ENCODE measurements at regions not wholly inside any gene's neighbourhood (a gene's known extent, or its start where the extent isn't known, plus 50 kb on each side); places are given as distances from the start of the nearest gene placed in this dataset.
"Not testable (repeated sequence)": the region's sequence is repeated elsewhere in the genome, so short reads cannot be mapped to it uniquely, and the experiment has no call there.

- FAIRE-seq (no peak), DNase-seq (ENCODE audit: insufficient read length, low spot score) (no peak)
These were observed 120.7 kb upstream of the SOD1 start for GRCh38 chr21:31538816-31539215.

DNA sequence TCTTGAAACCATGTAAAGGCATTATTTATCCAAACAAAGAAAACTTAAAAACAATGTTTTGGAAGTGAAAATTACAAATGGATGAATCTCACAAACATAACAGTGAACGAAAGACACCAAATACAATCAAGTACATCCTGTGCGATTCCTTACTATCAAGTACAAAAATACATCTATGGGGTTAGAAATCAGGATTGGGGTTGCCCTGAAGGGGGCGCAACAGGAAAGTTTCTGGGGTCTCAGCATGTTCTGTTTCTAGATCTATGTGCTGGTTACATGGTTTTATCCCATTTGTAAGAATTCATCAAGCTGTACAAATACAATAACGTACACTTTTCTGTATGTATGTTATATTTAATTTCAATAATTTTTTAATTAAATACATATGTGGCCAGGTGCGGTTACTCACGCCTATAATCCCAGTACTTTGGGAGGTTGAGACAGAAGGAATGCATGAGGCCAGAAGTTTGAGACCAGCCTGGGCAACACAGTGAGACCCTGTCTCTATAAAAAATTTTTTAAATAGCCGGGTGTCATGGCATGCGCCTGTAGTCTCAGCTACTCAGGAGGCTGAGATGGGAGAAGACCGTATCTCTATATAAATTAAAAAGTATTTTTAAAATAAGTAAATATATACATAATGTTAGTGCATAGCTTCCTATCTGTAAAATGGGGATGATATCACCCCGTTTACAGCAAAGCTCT, 121.5 kb upstream of the SOD1 start:
- no peak for DNase-seq (ENCODE audit: insufficient read length, low spot score)

DNA sequence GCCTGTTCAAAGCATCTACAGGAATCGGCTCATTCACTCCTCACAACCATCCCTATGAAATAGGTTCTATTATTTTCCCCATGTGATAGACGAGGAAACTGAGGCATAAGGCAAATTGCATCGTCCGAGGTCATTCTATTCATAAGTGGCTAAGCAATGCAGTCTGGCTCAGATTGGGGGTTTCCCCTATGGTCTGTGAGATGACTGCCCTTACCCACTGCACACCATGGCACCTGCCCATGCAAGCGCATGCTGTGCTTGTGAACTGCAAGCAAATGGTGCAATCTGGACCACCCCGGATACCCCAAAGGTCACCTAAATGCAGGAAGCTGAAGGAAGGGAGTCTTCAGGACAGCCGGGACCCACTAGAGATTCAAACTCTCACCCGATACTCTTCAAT, 123.4 kb upstream of the SOD1 start:
- DNase-seq (ENCODE audit: insufficient read length, low spot score) (no peak), FAIRE-seq (peak; percentile 82)

More for the DNA sequence above, 121.5 kb upstream of the SOD1 start:
- no peak for FAIRE-seq

DNA sequence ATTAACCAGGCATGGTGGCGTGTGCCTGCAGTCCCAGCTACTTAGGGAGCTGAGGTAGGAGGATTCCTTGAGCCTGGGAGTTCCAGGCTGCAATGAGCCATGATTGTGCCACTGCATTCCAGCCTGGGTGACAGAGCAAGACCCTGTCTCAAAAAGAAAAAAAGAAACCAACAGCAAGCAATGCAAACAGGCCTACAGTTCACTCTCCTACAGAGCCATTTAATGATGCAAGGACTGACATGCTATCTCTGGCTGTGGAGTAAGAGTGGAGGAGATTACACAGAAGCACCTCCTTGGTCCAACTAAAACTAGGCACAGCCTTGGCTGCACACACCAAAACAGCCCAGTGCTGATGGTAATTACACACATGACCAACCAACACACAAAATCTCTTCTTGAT, 127.5 kb upstream of the SOD1 start:
- no peak for DNase-seq (ENCODE audit: insufficient read length, low spot score)
- no peak for FAIRE-seq

GRCh38 chr21:31530897-31531705, 128.4 kb upstream of the SOD1 start:
- no peak for DNase-seq (ENCODE audit: insufficient read length, low spot score)
- no peak for FAIRE-seq

DNA sequence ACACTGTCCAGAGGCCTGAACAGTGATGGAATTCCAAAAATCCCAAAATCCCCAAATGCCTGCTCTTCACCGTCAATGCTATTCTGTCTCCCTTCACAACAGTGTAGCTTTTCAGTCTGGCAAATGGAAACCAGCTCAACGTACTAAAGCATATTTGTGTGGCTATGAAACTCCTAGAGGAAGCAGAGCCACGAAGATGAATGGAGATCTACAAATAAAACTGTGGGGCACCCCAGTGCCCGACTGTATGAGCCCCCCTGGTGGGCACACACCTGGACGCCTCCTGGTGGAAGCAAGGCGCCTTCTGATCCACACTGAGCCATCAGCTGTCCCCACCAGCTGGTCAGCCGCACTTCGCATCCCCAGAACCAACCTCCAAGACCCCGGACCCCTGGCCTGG, 129.1 kb upstream of the SOD1 start:
- no peak for FAIRE-seq
- no peak for DNase-seq (ENCODE audit: insufficient read length, low spot score)

DNA sequence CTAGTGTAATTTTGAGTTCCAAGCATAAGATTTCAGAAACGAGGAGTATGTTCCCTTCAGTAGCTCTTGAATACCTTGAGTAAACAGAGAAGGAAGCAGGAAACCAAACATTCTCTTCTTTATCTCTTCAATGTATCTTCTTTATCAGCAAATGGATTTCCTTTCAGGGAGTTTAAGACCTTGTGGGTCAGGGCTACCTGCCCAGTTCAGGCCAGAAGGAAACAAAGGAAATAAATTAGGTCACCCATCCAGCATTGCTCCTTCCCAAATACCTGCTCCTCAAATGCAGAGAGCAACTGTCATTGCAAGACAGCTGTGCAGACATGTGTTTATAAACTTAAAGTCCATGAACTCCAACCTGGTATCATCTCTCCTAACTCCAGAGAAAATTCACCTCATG, 130.1 kb upstream of the SOD1 start:
- DNase-seq (ENCODE audit: insufficient read length, low spot score) (no peak), FAIRE-seq (no peak)

- DNase-seq (ENCODE audit: insufficient read length, low spot score) (peak; percentile 45), FAIRE-seq (peak; percentile 23)
These were observed 133.5 kb upstream of the SOD1 start for GRCh38 chr21:31526040-31526439.

- DNase-seq (ENCODE audit: insufficient read length, low spot score) (no peak), FAIRE-seq (no peak)
These were observed 135.4 kb upstream of the SOD1 start for GRCh38 chr21:31524140-31524539.

- DNase-seq (ENCODE audit: insufficient read length, low spot score) = no peak
- no peak for FAIRE-seq
These were observed 138.0 kb upstream of the SOD1 start for GRCh38 chr21:31521515-31521914.

- no peak for DNase-seq (ENCODE audit: insufficient read length, low spot score)
- FAIRE-seq = no peak
These were observed 138.9 kb upstream of the SOD1 start for GRCh38 chr21:31520561-31521098.

DNA sequence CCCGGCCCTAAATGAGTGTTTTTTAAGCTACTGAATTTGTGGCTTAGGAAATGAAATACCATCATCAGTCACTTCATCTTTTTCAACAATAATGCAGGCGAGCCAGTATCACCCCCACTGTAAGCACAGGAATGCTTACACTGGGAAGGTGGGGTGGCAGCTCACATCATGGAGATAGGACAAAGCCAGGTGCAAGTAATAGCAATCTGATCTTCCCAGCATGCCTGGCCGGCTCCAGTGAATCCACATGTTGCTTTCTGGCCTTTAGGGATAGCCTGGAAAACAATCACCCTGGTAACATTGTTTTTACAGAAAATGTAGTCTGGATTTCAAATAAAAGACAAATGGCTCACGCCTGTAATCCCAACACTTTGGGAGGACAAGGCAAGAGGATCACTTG, 140.9 kb upstream of the SOD1 start:
- no peak for FAIRE-seq
- no peak for DNase-seq (ENCODE audit: insufficient read length, low spot score)

GRCh38 chr21:31517664-31518414, 141.7 kb upstream of the SOD1 start:
- FAIRE-seq (no peak), DNase-seq (ENCODE audit: insufficient read length, low spot score) (no peak)

DNA sequence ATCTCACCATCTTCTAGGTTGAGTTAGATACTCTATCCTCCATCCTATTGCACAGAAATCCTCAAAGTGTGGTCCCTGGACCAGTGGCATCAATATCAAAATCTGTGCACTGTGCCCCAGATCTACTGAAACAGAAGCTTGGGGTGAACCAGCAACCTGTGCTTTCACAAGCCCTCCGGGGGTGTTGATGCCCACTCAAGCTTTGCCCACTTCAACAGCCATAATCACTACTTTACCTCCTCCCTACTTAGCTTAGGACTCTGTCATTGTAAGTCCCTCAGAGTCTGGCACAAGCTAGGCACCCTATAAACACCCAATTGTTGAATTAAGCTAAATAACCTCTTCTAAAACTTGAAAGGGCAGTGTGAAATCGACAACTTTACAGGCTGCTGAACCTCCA, 144.2 kb upstream of the SOD1 start:
- DNase-seq (ENCODE audit: insufficient read length, low spot score) (no peak), FAIRE-seq (no peak)

- FAIRE-seq = no peak
- DNase-seq (ENCODE audit: insufficient read length, low spot score) = no peak
These were observed 144.9 kb upstream of the SOD1 start for GRCh38 chr21:31514598-31514997.

- not testable (repeated sequence) for FAIRE-seq
These were observed 146.0 kb upstream of the SOD1 start for GRCh38 chr21:31513541-31513940.

GRCh38 chr21:31511999-31512398, 147.5 kb upstream of the SOD1 start:
- not testable (repeated sequence) for DNase-seq (ENCODE audit: insufficient read length, low spot score); FAIRE-seq

More at GRCh38 chr21:31513541-31513940, 146.0 kb upstream of the SOD1 start:
- DNase-seq (ENCODE audit: insufficient read length, low spot score) = not testable (repeated sequence)

GRCh38 chr21:31511258-31511657, 148.2 kb upstream of the SOD1 start:
- FAIRE-seq = no peak
- no peak for DNase-seq (ENCODE audit: insufficient read length, low spot score)

- FAIRE-seq = peak; percentile 59
- peak; percentile 72 for DNase-seq (ENCODE audit: insufficient read length, low spot score)
These were observed 150.1 kb upstream of the SOD1 start for GRCh38 chr21:31509194-31510017.

- FAIRE-seq (no peak), DNase-seq (ENCODE audit: insufficient read length, low spot score) (no peak)
These were observed 153.5 kb upstream of the SOD1 start for GRCh38 chr21:31505975-31506374.
